Thyroid gland (tissue), 4 donors: ENCODE measurements at regions not wholly inside any gene's neighbourhood (a gene's known extent, or its start where the extent isn't known, plus 50 kb on each side); places are given as distances from the start of the nearest gene placed in this dataset.

Experiments used
- CTCF ChIP-seq, 6 experiments: fragments of 200-600 bp in 3 of 6; fragments of 450-650 bp in 3 of 6; sonication (generic) in 3 of 6; IDR thresholded peaks; one replicate each; pipeline ENCODE4 v1.5.1; 2016 to 2019; ENCODE audit warnings: antibody characterized with exemption in 6 of 6, mild to moderate bottlenecking in 2 of 6, inconsistent platforms in 1 of 6, moderate library complexity in 1 of 6
- POLR2A ChIP-seq, 2 donors: fragments of 450-650 bp; IDR thresholded peaks; one replicate each; pipeline ENCODE4 v1.6.1; 2017; ENCODE audit warnings: antibody characterized with exemption in 2 of 2, mild to moderate bottlenecking in 2 of 2, moderate library complexity in 1 of 2

DNA sequence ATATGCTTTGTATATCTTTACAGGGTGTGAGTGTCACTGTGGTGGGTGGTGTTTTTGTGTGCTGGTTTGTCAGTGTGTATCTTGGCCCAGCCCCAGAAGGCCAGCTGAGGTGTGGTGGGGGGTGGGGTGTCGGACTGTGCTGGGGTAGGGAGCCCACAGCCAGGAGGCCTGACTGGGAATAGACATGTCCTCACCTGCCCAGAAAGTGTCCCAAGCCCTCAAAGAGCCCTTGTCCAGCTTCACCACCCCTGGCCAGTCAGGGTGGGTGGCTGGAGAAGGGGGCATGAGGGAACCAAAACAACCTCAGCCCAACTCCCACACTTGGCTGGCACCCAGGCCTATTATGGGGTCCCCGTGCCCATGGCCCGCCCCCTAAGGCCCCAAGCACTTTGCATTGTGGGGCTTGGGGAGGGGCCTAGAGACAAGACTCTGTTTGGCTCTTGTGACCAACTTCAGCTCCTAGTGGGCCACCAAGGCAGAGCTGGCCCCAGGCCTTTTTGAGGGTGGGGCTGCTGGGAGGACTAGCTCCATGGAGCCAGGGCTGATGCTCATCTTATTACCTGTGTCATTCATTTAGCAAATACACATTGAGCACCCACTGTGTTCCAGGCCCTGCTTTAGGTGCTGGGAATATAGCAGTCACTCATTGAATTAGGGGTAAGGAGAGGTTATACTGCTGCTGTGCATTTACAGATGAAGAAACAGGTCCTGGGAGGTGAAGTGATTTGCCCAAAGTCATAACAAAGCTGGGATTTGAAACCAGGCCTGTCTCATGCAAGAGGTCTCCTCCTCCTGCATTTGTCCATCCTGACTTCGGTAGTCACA lies 56.2 kb upstream of the PSD2 start:
- TF ChIP-seq CTCF (IDR thresholded peaks at IDR 0.05) = no peak
- TF ChIP-seq POLR2A (IDR thresholded peaks at IDR 0.05) = no peak
